ENCODE measurements at regions not wholly inside any gene's neighbourhood (a gene's known extent, or its start where the extent isn't known, plus 50 kb on each side); places are given as distances from the start of the nearest gene placed in this dataset.

DNA sequence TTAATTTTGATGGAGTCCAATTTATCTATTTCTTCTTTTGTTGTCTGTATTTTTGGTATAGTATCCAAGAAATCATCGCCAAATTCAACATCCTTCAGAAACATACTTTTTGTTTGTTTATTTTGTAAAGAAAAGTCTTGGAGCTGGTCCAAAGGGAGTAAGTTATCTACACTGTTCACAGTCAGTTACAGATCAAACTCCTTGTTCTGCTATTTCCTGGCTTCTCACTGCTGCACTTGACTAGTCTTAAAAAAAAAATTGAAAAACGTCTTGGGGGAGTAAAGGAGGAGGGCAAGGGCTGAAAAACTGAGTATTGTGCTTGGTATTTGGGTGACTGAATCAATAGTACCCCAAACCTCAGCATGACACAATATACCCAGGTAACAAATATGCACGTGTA is 105.6 kb downstream of the NFKBIZ start:
- H3K36me3 ChIP-seq (replicated peaks in 1 of 2; ENCODE audit: control insufficient read depth in 1 of 2, insufficient read depth in 2 of 2, low read length in 2 of 2), result no peaks in the 10 kb centered on the region
- WGBS (ENCODE audit: low lambda C conversion rate), result 27% methylated on average over 3 of the region's 3 CpGs
- H3K4me1 ChIP-seq (ENCODE audit: insufficient read depth, low read length), result no peaks in the 10 kb centered on the region
- DNase-seq (ENCODE audit: low spot score) (no peak), FAIRE-seq (no peak), ATAC-seq (no peak)
- BruUV-seq (replicated peaks), result no TSS peak
- TF ChIP-seq, protein P1, sequence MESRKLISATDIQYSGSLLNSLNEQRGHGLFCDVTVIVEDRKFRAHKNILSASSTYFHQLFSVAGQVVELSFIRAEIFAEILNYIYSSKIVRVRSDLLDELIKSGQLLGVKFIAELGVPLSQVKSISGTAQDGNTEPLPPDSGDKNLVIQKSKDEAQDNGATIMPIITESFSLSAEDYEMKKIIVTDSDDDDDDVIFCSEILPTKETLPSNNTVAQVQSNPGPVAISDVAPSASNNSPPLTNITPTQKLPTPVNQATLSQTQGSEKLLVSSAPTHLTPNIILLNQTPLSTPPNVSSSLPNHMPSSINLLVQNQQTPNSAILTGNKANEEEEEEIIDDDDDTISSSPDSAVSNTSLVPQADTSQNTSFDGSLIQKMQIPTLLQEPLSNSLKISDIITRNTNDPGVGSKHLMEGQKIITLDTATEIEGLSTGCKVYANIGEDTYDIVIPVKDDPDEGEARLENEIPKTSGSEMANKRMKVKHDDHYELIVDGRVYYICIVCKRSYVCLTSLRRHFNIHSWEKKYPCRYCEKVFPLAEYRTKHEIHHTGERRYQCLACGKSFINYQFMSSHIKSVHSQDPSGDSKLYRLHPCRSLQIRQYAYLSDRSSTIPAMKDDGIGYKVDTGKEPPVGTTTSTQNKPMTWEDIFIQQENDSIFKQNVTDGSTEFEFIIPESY (CRISPR knock-in tag; IDR thresholded peaks at IDR 0.05), result no peak
- TF ChIP-seq IRF2 (CRISPR knock-in tag; IDR thresholded peaks at IDR 0.05), result no peak
- TF ChIP-seq ZBTB20 (CRISPR knock-in tag; IDR thresholded peaks at IDR 0.05; ENCODE audit: borderline replicate concordance, low read depth), result no peak
- TF ChIP-seq KLF11 (CRISPR knock-in tag; IDR thresholded peaks at IDR 0.05), result no peak
- no peak for TF ChIP-seq KDM3A (CRISPR knock-in tag; IDR thresholded peaks at IDR 0.05; ENCODE audit: low read depth)
- no peak for TF ChIP-seq RCOR2 (CRISPR knock-in tag; IDR thresholded peaks at IDR 0.05)
- TF ChIP-seq HDAC1 (CRISPR knock-in tag; IDR thresholded peaks at IDR 0.05), result no peak
- no peak for TF ChIP-seq ZFP36 (IDR thresholded peaks at IDR 0.05; ENCODE audit: borderline replicate concordance, low read depth, low read length, partially characterized antibody)
- TF ChIP-seq NFKBIZ (CRISPR knock-in tag; IDR thresholded peaks at IDR 0.05), result no peak
- TF ChIP-seq ZNF749 (CRISPR knock-in tag; IDR thresholded peaks at IDR 0.05; ENCODE audit: borderline replicate concordance), result no peak
- TF ChIP-seq FOXK2 (IDR thresholded peaks at IDR 0.05), result no peak
- no peak for TF ChIP-seq ZNF816 (CRISPR knock-in tag; IDR thresholded peaks at IDR 0.05; ENCODE audit: borderline replicate concordance)
- TF ChIP-seq RBM22 (optimal IDR thresholded peaks at IDR 0.05; ENCODE audit: low read length), result no peak
- no peak for TF ChIP-seq POLR2A (IDR thresholded peaks at IDR 0.05; ENCODE audit: insufficient read depth in 1 of 2, low read depth in 2 of 2, low read length in 2 of 2)
- TF ChIP-seq DMAP1 (CRISPR knock-in tag; IDR thresholded peaks at IDR 0.05), result no peak
- no peak for TF ChIP-seq CC2D1A (CRISPR knock-in tag; IDR thresholded peaks at IDR 0.05)
- no peak for TF ChIP-seq EEA1 (CRISPR knock-in tag; IDR thresholded peaks at IDR 0.05; ENCODE audit: borderline replicate concordance)
- no peak for TF ChIP-seq U2AF2 (IDR thresholded peaks at IDR 0.05; ENCODE audit: low read depth, low read length)
- TF ChIP-seq, protein P2, sequence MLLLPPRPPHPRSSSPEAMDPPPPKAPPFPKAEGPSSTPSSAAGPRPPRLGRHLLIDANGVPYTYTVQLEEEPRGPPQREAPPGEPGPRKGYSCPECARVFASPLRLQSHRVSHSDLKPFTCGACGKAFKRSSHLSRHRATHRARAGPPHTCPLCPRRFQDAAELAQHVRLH (CRISPR knock-in tag; IDR thresholded peaks at IDR 0.05; ENCODE audit: borderline replicate concordance, low read depth), result no peak
- H3K79me2 ChIP-seq (ENCODE audit: insufficient read depth, low read length), result no peaks in the 10 kb centered on the region
- H3K9ac ChIP-seq (ENCODE audit: insufficient read depth, low read depth, low read length), result no peak overlapping the region
- H4K20me1 ChIP-seq (ENCODE audit: insufficient read depth, low read length), result no peaks in the 10 kb centered on the region
- intact Hi-C loops (cut with micrococcal nuclease; ENCODE audit: unreplicated experiment) (no loop called here), in situ Hi-C loops (cut with HindIII; ENCODE audit: extremely low pct_ligation_motif_present, low pct_unique_long_range_greater_than_20kb) (no loop called here)
- H2AFZ ChIP-seq (ENCODE audit: low read length), result no peak overlapping the region
- no peak overlapping the region for H3K4me3 ChIP-seq (replicated peaks in 1 of 3; ENCODE audit: insufficient read depth in 1 of 3, low read depth in 2 of 3, low read length in 3 of 3)
- ChIA-PET CTCF (ENCODE audit: low intra/inter-chr PET ratio, low total read pairs) (no interaction called here), POLR2A (no interaction called here)
- no peak overlapping the region for H3K27ac ChIP-seq (ENCODE audit: extremely low read length, insufficient read depth, low read length)
- H3K9me3 ChIP-seq (ENCODE audit: low read length), result no peaks in the 10 kb centered on the region
- H3K27me3 ChIP-seq (ENCODE audit: control insufficient read depth in 1 of 2, insufficient read depth in 2 of 2, low read length in 2 of 2), result no peaks in the 10 kb centered on the region
- H3K4me2 ChIP-seq (ENCODE audit: low read depth, low read length), result no peak overlapping the region
